ENCODE measurements at regions not wholly inside any gene's neighbourhood (a gene's known extent, or its start where the extent isn't known, plus 50 kb on each side); places are given as distances from the start of the nearest gene placed in this dataset.

- TF ChIP-seq ZNF777 (tag by site-specific recombination; IDR thresholded peaks at IDR 0.05; ENCODE audit: borderline replicate concordance) (no peak), ZNF274 (IDR thresholded peaks at IDR 0.05; ENCODE audit: low read length) (no peak), ZNF274 (tag by site-specific recombination; IDR thresholded peaks at IDR 0.05; ENCODE audit: borderline replicate concordance) (no peak), ZBTB7A (tag by site-specific recombination; IDR thresholded peaks at IDR 0.05; ENCODE audit: low read depth) (no peak), TRIM28 (IDR thresholded peaks at IDR 0.05; ENCODE audit: borderline replicate concordance, low read length) (peak; percentile 94), ZNF624 (tag by site-specific recombination; IDR thresholded peaks at IDR 0.05) (no peak), PRDM10 (tag by site-specific recombination; IDR thresholded peaks at IDR 0.05) (peak; percentile 75), ZNF239 (tag by site-specific recombination; IDR thresholded peaks at IDR 0.05) (no peak), ZNF548 (tag by site-specific recombination; IDR thresholded peaks at IDR 0.05) (no peak), ZNF707 (tag by site-specific recombination; IDR thresholded peaks at IDR 0.05) (no peak), BCL11A (tag by site-specific recombination; IDR thresholded peaks at IDR 0.05; ENCODE audit: low read depth) (peak; percentile 63; the same call in 1 of the 2 replicates), ZFP3 (tag by site-specific recombination; IDR thresholded peaks at IDR 0.05; ENCODE audit: low read depth) (no peak), ZNF280D (tag by site-specific recombination; IDR thresholded peaks at IDR 0.05) (no peak), EGR2 (tag by site-specific recombination; IDR thresholded peaks at IDR 0.05; ENCODE audit: low read depth) (no peak), HOXC10 (CRISPR knock-in tag; IDR thresholded peaks at IDR 0.05) (no peak), SP2 (tag by site-specific recombination; IDR thresholded peaks at IDR 0.05) (peak; percentile 27), ZNF366 (tag by site-specific recombination; conservative IDR thresholded peaks at IDR 0.05) (peak; percentile 47), ZNF677 (tag by site-specific recombination; IDR thresholded peaks at IDR 0.05) (no peak), ZNF529 (tag by site-specific recombination; IDR thresholded peaks at IDR 0.05; ENCODE audit: insufficient replicate concordance) (no peak), ZNF585B (tag by site-specific recombination; IDR thresholded peaks at IDR 0.05) (no peak), ZNF10 (tag by site-specific recombination; IDR thresholded peaks at IDR 0.05) (no peak), AEBP2 (tag by site-specific recombination; IDR thresholded peaks at IDR 0.05; ENCODE audit: borderline replicate concordance) (no peak), OSR2 (tag by site-specific recombination; IDR thresholded peaks at IDR 0.05) (peak; percentile 88), ZNF350 (tag by site-specific recombination; IDR thresholded peaks at IDR 0.05) (no peak), MYNN (tag by site-specific recombination; IDR thresholded peaks at IDR 0.05; ENCODE audit: borderline replicate concordance) (no peak), KLF16 (tag by site-specific recombination; IDR thresholded peaks at IDR 0.05) (no peak; the same call in 1 of the 2 replicates)
- TF ChIP-seq, protein P1, sequence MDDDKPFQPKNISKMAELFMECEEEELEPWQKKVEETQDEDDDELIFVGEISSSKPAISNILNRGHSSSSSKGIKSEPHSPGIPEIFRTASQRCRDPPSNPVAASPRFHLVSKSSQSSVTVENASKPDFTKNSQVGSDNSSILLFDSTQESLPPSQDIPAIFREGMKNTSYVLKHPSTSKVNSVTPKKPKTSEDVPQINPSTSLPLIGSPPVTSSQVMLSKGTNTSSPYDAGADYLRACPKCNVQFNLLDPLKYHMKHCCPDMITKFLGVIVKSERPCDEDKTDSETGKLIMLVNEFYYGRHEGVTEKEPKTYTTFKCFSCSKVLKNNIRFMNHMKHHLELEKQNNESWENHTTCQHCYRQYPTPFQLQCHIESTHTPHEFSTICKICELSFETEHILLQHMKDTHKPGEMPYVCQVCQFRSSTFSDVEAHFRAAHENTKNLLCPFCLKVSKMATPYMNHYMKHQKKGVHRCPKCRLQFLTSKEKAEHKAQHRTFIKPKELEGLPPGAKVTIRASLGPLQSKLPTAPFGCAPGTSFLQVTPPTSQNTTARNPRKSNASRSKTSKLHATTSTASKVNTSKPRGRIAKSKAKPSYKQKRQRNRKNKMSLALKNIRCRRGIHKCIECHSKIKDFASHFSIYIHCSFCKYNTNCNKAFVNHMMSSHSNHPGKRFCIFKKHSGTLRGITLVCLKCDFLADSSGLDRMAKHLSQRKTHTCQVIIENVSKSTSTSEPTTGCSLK (tag by site-specific recombination; IDR thresholded peaks at IDR 0.05), result no peak
- TF ChIP-seq, protein P2, sequence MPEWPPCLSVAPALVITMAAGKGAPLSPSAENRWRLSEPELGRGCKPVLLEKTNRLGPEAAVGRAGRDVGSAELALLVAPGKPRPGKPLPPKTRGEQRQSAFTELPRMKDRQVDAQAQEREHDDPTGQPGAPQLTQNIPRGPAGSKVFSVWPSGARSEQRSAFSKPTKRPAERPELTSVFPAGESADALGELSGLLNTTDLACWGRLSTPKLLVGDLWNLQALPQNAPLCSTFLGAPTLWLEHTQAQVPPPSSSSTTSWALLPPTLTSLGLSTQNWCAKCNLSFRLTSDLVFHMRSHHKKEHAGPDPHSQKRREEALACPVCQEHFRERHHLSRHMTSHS (tag by site-specific recombination; IDR thresholded peaks at IDR 0.05), result no peak
Observed at GRCh38 chr17:13204607-13205237, 186.9 kb upstream of the ELAC2 start (continued).
